ENCODE measurements at regions not wholly inside any gene's neighbourhood (a gene's known extent, or its start where the extent isn't known, plus 50 kb on each side); places are given as distances from the start of the nearest gene placed in this dataset.
A peak's percentile ranks its signal among the peaks of the same experiment; 100 is the strongest.

GRCh38 chr4:18369561-18369960 is 348.0 kb upstream of the LCORL start:
- 69 to 88% methylated on average over 15 of the region's 15 CpGs for WGBS, 2 donors
- no peak for DNase-seq
- Histone ChIP-seq H3K36me3 (ENCODE audit: low read depth, missing control alignments) (no peaks in the 10 kb centered on the region), H3K27ac (no peak overlapping the region), H3K9me3 (no peaks in the 10 kb centered on the region), H3K4me1 (no peaks in the 10 kb centered on the region), H3K4me3 (no peak overlapping the region), H3K27me3 (no peaks in the 10 kb centered on the region)
- intact Hi-C loops (cut with DNase I; ENCODE audit: low total_unique reads), result no loop called here
- TF ChIP-seq POLR2A (IDR thresholded peaks at IDR 0.05) (no peak), CTCF (IDR thresholded peaks at IDR 0.05) (no peak)

- WGBS, 2 donors, result 64 to 77% methylated on average over 2 of the region's 2 CpGs
- Histone ChIP-seq H3K36me3 (ENCODE audit: low read depth, missing control alignments) (no peaks in the 10 kb centered on the region), H3K27ac (no peak overlapping the region), H3K9me3 (no peaks in the 10 kb centered on the region), H3K4me3 (no peak overlapping the region), H3K4me1 (no peaks in the 10 kb centered on the region), H3K27me3 (no peaks in the 10 kb centered on the region)
- no peak for TF ChIP-seq POLR2A (IDR thresholded peaks at IDR 0.05)
- peak in 2 of 3 experiments; percentile 15 to 40 for TF ChIP-seq CTCF (IDR thresholded peaks at IDR 0.05)
- no peak for DNase-seq
- intact Hi-C loops (cut with DNase I; ENCODE audit: low total_unique reads), result no loop called here
Observed at GRCh38 chr4:18366892-18367291, 345.3 kb upstream of the LCORL start.

GRCh38 chr4:18366136-18366535 is 344.6 kb upstream of the LCORL start:
- TF ChIP-seq CTCF (IDR thresholded peaks at IDR 0.05) (no peak), POLR2A (IDR thresholded peaks at IDR 0.05) (no peak)
- Histone ChIP-seq H3K27ac (no peak overlapping the region), H3K27me3 (no peaks in the 10 kb centered on the region), H3K4me3 (no peak overlapping the region), H3K4me1 (no peaks in the 10 kb centered on the region), H3K9me3 (no peaks in the 10 kb centered on the region), H3K36me3 (ENCODE audit: low read depth, missing control alignments) (no peaks in the 10 kb centered on the region)
- DNase-seq, result no peak
- intact Hi-C loops (cut with DNase I; ENCODE audit: low total_unique reads), result no loop called here
- 89 to 93% methylated on average over 3 of the region's 3 CpGs for WGBS, 2 donors

GRCh38 chr4:18343581-18343980 is 322.0 kb upstream of the LCORL start:
- no peaks in the 10 kb centered on the region for H3K27me3 ChIP-seq
- H3K4me3 ChIP-seq, result no peak overlapping the region
- intact Hi-C loops (cut with DNase I; ENCODE audit: low total_unique reads), result no loop called here
- no peaks in the 10 kb centered on the region for H3K9me3 ChIP-seq
- 88 to 98% methylated on average over 7 of the region's 7 CpGs for WGBS, 2 donors
- no peak for DNase-seq
- no peak overlapping the region for H3K27ac ChIP-seq
- no peaks in the 10 kb centered on the region for H3K4me1 ChIP-seq
- TF ChIP-seq CTCF (IDR thresholded peaks at IDR 0.05) (no peak), POLR2A (IDR thresholded peaks at IDR 0.05) (no peak)
- no peaks in the 10 kb centered on the region for H3K36me3 ChIP-seq (ENCODE audit: low read depth, missing control alignments)

- H3K27me3 ChIP-seq, result no peaks in the 10 kb centered on the region
- H3K4me1 ChIP-seq, result no peaks in the 10 kb centered on the region
- H3K27ac ChIP-seq, result no peak overlapping the region
- no peak overlapping the region for H3K4me3 ChIP-seq
- intact Hi-C loops (cut with DNase I; ENCODE audit: low total_unique reads), result no loop called here
- DNase-seq, result no peak
- WGBS, 2 donors, result 92% methylated on average over 4 of the region's 4 CpGs; no CpG with 5 or more reads in 1 of the 2 donors
- TF ChIP-seq POLR2A (IDR thresholded peaks at IDR 0.05), result no peak
- no peak for TF ChIP-seq CTCF (IDR thresholded peaks at IDR 0.05)
- H3K36me3 ChIP-seq (ENCODE audit: low read depth, missing control alignments), result no peaks in the 10 kb centered on the region
- no peaks in the 10 kb centered on the region for H3K9me3 ChIP-seq
Observed at GRCh38 chr4:18342847-18343246, 321.3 kb upstream of the LCORL start.

Measured in testis (tissue), 2 donors.